Stimulated activated CD4-positive, alpha-beta T cell treated with anti-CD3 and anti-CD28 coated beads, Interleukin-12 subunit alpha, Interleukin-12 subunit beta, amount 100 ng/mL, for 48 hours (primary cell): ENCODE measurements at regions not wholly inside any gene's neighbourhood (a gene's known extent, or its start where the extent isn't known, plus 50 kb on each side); places are given as distances from the start of the nearest gene placed in this dataset.

Experiments used
- DNase-seq, 3 donors: peaks; one replicate each; pipeline ENCODE4 v3.0.0-alpha.2; 2020; ENCODE audit warnings: low read depth in 2 of 3, low spot score in 1 of 3

DNA sequence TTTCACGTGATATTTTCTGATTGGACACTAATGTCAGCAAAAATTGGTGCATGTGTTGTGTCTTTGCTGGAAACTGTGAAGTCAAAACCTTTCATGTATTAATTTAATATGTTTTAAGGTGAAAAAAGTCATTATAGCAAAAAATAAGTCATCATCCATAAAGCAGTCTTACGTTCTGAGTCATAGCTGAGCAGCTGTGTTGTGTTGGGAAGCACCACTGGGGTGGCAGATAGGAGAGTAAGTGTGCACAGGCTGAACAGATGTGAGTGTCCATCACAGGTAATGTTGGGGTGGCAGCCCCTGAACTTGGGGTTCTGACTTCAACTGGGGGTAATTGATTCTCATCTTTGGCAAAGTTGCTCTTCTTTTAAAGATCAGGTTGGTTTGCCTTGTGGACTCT is 156.8 kb downstream of the NXNL2 start:
- DNase-seq, result no peak

DNA sequence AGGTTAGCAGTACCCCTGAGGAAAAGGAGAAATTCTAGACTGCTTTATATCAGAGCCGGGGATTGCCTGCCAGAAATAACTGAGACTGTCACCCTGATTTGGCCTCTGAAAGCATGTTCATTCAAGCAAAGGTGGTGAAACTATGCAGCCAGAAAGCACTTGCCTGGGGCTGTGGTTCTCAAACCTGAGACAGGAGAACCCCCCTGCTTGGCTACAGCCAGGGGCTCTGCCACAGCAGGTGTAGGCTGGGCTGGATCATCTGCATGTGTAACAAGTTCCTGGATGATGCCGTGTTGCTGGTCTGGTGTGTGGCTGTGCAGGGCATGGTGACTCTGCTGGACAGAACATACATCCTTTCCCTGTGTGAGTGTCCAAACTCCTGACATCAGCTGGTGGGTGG is 157.8 kb downstream of the NXNL2 start:
- no peak for DNase-seq

GRCh38 chr9:88694625-88695024 is 159.6 kb downstream of the NXNL2 start:
- no peak for DNase-seq

DNA sequence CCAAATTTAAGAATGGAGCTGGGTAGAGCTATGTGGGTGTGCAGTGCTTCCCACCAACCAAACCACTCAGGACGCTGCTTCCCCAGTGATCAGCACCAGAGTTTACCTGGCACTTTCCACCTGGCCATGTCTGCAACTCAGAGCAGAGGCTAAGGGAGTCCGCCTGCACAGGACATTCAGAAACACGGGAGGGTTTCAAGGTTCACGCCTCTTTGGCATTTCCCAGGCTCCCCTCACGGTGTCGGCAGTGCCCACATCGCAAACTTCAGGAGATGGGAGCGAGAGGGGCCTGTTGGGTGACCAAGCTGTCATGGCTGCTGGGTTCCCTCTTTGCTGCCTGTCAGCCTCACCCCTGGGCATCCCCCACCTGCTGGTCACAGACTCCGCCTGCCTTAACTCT is 161.5 kb downstream of the NXNL2 start:
- DNase-seq, result no peak

GRCh38 chr9:88697764-88698432 is 162.9 kb downstream of the NXNL2 start:
- DNase-seq, result no peak

- DNase-seq, result no peak
Observed at GRCh38 chr9:88702985-88703384, 168.0 kb downstream of the NXNL2 start.

- DNase-seq, result no peak
Observed at GRCh38 chr9:88706193-88707113, 171.5 kb downstream of the NXNL2 start.

DNA sequence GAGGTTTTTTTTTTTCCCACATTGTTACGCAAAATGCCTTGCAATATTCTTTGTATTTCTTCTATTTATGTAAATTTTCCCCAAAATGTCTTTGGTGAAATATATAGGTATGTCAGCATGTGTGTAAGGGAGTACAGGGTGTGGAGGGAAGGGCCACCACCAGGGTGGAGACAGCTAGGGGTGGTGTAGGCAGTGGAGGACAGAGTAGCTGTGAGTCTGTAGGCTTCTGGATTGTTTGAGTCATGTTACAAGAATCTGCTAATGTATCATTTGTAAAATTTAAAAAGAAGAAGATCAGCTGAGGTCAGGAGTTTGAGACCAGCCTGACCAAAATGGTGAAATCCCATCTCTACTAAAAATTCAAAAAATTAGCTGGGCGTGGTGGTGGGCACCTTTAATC is 175.5 kb downstream of the NXNL2 start:
- no peak for DNase-seq

DNA sequence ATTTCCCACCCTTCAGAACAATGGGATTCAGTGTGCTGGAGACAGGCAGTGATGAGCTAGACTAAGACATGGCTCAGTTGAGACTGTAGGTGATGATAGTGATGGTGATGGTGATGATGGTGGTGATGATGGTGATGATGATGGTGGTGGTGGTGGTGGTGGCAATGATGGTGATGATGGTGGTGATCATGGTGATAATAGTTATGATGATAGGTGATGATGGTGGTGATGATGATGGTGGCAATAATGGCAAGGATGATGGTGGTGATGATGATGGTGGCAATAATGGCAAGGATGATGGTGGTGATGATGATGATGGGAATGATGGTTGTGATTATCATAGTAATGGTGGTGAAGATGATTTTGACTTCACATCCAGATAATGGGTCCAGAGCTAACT is 176.7 kb downstream of the NXNL2 start:
- DNase-seq, result no peak

- no peak for DNase-seq
Observed at GRCh38 chr9:88712484-88712883, 177.5 kb downstream of the NXNL2 start.

- DNase-seq, result no peak
Observed at GRCh38 chr9:88713010-88713409, 178.0 kb downstream of the NXNL2 start.

- no peak for DNase-seq
Observed at GRCh38 chr9:88716596-88717290, 181.8 kb downstream of the NXNL2 start.

DNA sequence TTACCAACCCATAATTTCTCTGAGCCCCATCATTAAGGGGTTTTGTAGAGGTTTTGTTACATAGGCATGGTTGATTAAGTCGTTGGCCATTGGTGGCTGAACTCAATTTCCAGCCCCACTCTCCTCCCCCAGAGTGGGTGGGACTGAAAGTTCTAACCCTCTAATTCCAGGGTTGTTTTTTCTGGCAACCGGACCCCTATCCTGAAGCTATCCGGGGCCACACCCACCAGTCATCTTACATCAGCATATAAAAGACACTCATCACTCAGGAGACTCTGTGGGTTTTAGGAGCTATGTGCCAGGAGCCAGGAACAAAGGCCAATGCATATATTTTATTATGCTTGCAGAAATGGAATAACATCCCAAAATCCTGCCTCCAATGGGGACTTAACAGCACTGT is 186.0 kb downstream of the NXNL2 start:
- no peak for DNase-seq

DNA sequence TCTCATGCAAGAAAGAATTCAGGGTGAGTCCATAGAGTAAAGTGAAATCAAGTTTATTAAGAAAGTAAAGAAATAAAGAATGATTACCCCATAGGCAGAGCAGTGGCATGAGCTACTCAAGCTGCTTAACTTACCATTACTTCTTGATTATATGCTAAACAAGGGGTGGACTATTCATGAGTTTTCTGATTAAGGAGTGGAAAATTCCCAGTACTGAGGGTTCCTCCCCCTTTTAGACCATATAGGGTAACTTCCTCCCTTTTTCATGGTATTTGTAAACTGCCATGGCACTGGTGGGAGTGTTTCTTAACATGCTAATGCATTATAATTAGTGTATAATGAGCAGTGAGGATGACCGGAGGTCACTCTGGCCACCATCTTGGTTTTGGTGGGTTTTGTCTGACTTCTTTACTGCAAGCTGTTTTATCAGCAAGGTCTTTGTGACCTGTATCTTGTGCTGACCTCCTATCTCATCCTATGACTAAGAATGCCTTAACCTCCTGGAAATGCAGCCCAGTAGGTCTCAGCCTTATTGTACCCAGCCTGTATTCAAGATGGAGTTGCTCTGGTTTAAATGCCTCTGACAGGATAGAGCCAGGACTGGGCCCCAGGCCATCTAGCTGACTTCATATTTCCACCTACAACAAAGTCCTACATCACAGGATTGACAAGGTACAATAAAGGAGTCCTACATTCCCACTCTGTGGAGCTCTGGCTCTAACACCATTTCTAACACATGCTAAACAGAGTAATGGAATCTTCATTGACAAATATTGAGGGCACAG is 186.7 kb downstream of the NXNL2 start:
- DNase-seq, result no peak

DNA sequence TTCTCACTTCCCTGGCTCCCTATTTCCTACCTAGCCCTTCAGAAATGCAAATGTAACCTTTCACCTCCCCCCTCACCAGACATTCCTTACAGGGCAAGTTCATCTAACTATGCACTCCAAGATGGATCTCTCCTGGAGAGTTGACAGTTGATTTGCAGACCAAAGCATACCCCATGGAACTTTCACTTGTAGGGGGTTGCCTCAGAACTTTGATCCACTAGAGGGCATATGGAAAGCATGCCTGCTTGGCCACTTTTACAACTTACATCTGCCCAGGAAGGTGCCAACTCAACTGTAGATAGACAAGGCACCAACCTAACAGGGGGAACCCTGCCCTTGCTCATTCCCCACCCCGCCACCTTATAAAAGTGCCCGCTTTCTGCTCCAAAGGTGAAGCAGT is 187.8 kb downstream of the NXNL2 start:
- no peak for DNase-seq

- no peak for DNase-seq
Observed at GRCh38 chr9:88723751-88724150, 188.8 kb downstream of the NXNL2 start.

- no peak for DNase-seq
Observed at GRCh38 chr9:88724331-88724730, 189.4 kb downstream of the NXNL2 start.

- DNase-seq, result no peak
Observed at GRCh38 chr9:88725300-88726019, 190.5 kb downstream of the NXNL2 start.

- DNase-seq, result no peak
Observed at GRCh38 chr9:88726803-88727202, 191.8 kb downstream of the NXNL2 start.

GRCh38 chr9:88730780-88731179 is 195.8 kb downstream of the NXNL2 start:
- no peak for DNase-seq

GRCh38 chr9:88732128-88732527 is 197.2 kb downstream of the NXNL2 start:
- DNase-seq, result no peak
